ENCODE measurements at regions not wholly inside any gene's neighbourhood (a gene's known extent, or its start where the extent isn't known, plus 50 kb on each side); places are given as distances from the start of the nearest gene placed in this dataset.

DNA sequence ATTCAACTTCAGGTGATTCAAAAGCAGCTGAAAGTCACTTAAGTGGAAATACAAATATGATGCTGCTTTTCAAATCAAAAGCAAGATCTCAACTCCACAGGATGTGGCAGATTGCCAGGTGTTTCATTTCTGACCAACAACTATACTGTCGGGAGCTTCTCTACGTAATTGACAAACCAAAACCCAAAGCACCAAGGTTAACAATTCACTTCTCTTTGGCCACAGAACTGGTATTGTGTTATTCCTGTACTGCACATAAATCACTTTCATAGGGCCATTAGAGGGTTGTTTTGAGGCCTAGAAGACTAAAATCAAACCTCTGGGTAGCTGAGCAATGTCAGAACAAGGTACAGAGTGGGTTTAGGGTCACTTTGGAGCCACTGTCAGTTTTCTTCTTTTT is 169.7 kb downstream of the HAO1 start:
- TF ChIP-seq, protein P1, sequence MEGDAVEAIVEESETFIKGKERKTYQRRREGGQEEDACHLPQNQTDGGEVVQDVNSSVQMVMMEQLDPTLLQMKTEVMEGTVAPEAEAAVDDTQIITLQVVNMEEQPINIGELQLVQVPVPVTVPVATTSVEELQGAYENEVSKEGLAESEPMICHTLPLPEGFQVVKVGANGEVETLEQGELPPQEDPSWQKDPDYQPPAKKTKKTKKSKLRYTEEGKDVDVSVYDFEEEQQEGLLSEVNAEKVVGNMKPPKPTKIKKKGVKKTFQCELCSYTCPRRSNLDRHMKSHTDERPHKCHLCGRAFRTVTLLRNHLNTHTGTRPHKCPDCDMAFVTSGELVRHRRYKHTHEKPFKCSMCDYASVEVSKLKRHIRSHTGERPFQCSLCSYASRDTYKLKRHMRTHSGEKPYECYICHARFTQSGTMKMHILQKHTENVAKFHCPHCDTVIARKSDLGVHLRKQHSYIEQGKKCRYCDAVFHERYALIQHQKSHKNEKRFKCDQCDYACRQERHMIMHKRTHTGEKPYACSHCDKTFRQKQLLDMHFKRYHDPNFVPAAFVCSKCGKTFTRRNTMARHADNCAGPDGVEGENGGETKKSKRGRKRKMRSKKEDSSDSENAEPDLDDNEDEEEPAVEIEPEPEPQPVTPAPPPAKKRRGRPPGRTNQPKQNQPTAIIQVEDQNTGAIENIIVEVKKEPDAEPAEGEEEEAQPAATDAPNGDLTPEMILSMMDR (conservative IDR thresholded peaks at IDR 0.05): no peak
- TF ChIP-seq ZFX (IDR thresholded peaks at IDR 0.05): no peak
